GM20431 (cell line): ENCODE measurements at regions not wholly inside any gene's neighbourhood (a gene's known extent, or its start where the extent isn't known, plus 50 kb on each side); places are given as distances from the start of the nearest gene placed in this dataset.

Experiments used
- in situ Hi-C: fragments of 300-500 bp; cut with MseI, MboI; formaldehyde crosslinking; loops from one replicate; pipeline ENCODE4 v1.15.0; 2020; ENCODE audit warnings: low sequenced_read_pairs; ENCODE audit not compliant: unreplicated experiment

DNA sequence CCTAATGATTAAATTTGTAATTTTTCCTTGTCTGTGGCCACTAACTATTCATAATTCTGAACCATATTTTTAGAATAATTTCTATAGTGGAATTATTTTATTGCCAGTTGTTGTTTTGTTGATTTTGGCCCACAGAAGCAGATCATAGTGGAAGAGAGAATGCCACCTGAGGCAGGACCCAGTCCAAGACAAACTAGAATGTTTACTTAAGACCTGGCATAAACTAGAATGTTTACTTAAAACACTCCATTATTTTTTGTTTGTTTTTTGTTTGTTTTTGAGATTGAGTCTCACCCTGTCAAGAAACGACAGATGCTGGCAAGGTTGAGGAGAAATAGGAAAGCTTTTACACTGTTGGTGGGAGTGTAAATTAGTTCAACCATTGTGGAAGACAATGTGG is 310.2 kb downstream of the MRPL39 start:
- in situ Hi-C loops: no loop called here

DNA sequence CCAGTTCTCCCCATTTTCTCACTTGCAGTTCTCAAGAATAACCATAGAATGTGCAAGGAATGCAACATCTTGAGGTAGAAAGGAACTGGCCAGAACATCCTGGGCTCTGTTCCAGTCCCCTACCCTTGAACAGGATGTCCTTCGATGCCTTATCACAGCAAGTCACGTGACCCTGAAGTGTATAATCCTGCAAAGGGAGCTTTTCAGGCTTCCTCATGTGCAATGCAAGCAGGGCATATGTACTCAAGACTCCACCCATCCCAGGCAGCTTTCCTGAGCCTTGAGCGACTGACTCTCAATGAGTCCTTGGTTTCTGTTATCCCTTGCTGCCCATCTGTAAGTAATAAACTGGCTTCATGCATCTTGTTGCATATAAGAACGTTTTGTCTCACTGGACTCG is 311.0 kb downstream of the MRPL39 start:
- in situ Hi-C loops: no loop called here

DNA sequence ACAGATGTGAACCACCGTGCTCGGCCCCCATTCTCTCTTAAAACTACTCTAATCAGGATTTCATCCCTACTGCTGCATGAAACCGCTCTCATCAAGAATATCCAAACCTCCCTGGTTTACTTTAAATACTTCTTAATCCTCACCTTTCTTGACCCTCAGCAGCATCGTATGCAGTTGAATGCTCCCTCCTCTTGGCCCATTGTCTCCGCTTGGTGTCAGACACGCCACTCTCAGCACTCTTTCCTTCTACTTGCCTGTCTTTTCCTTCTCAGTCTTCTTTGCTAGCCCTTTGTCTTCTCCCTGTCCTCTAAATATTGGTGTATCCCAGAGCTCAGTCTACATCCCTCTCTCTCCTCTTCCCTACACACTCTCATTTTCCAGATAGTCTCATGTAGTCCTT is 314.9 kb downstream of the MRPL39 start:
- in situ Hi-C loops: no loop called here

DNA sequence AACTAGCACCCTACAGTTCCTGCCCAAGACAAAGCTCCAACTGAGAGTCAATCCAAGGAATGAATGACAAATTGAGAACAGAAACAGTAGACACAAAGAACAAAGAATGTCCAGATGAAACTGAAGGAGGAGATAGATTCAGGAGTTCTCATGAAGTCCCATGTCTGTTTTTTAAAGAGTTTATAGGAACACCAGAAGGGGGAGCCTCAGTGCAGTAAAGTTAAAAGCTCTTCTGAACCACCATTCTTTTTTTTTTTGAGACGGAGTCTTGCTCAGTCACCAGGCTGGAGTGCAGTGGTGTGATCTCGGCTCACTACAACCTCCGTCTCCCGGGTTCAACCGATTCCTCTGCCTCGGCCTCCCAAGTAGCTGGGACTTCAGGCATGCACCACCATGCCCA is 323.6 kb downstream of the MRPL39 start:
- in situ Hi-C loops: no loop called here

DNA sequence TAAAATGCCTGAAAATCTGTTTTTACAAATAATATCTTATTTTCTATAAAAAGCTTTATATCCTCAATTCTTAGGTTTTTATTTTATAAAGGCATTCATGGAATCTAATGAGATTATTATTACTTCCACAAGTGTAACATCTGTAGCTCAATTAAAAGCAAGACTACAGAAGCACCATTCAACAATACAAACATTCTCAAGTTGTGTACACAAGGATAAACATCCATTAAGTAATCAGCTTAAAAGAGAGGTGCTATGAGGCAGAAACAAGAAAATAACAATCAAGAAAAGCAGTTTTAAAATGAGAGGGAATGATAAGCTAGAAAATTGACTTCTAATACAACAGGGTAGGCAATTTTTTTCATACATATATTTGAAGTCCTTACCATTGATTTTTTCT is 326.1 kb downstream of the MRPL39 start:
- in situ Hi-C loops: no loop called here

DNA sequence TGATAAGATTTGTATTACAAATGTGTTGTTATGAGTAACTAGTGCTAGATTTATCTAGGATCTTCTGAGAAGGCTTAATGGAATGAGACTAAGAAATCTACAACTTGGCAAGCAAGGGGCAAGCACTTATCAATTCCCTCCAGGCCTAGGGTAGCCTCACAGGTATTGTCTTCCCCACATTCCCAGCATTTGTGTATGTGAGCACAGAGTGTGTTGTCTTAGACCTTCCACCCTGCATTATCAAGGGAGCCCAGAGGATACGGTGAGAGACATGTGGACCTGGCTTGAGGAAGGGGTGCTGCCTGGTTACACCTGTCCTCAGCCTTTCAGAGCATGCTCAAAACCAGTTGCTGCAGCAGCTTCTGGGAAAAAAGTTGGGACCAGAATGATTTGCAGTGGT is 327.2 kb downstream of the MRPL39 start:
- in situ Hi-C loops: no loop called here

DNA sequence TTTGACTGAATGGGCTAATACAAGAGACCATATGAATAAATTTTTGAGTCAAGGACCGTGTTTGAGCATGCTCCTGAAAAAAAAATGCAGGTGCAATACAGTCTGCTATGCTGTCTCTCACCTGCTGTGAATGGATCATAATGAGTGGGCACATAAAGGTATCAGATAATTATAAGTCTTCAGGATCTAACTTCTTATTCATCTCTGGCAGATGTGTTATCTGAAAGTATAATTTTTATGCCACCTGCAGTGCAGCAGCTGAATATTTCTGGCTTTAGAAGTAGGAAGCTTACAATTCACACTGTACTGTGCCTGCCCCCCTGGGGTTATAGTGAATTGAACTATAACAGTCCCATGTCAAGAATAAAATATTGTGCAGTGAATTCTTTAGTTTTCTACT is 333.3 kb downstream of the MRPL39 start:
- in situ Hi-C loops: no loop called here

DNA sequence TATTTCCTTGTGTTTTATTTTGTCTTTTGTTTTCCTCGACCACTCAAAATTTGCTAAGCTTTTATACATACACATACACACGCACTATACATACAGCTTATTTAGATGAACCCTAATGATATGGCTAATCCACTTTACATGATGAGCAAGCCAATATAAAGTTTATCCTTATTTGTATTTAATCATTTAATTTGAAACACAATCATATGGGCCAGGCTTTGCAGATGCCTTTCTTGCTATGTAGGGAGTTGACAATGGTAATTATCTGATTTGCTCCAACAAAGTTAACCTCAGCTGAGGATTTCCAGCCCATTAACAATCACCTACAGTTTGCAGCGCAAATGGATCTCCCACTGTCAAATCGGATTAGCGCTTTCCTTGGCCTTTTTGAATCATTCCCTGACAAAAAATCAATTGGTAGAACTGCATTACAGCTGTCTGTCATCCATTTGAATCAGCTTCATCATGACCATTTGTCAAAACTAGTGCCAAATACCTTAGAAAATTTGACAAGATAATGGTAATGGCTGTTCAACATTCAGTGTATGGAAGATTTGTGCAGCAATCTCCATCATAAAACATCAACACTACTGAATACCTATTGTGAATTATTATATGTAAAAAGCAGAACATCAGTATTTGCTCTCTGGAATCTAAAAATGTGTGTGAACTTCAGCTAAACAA is 352.6 kb downstream of the MRPL39 start:
- in situ Hi-C loops: no loop called here

DNA sequence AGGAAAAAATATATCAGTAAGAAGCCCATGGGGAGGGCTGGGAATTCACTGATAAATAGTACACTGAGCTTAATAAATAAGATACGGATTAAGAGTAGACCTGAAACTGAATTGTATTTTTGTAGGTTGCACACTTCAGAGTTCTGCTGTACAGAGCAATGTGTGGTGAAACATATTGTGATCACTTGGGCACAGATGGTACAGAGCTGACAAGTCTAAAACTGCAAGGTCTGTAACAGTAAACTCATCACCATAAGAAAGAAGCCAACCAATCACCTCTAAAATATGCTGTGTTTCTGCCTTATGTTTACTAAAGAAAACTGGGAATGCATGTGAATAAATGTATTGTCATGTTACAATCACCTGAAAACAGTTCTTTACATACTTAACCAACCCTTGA is 360.7 kb downstream of the MRPL39 start:
- in situ Hi-C loops: no loop called here

DNA sequence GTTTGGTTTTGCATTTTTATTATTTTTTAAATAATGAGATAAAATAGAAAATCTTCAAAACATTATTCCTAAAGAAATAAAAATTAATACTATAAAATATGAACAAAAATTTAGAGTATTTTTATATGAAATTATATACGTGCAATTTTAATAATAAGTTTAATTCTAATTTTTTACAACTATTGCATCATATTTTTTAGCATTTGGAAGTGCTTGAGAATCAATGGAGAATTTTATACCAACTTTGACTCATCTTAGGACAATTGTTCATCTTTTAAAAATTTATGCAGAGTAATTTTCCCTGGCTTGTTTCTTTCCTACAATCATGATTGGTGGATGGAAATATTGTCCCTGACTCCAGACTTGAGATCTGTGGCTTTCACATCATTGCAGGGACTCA is 362.5 kb downstream of the MRPL39 start:
- in situ Hi-C loops: no loop called here

DNA sequence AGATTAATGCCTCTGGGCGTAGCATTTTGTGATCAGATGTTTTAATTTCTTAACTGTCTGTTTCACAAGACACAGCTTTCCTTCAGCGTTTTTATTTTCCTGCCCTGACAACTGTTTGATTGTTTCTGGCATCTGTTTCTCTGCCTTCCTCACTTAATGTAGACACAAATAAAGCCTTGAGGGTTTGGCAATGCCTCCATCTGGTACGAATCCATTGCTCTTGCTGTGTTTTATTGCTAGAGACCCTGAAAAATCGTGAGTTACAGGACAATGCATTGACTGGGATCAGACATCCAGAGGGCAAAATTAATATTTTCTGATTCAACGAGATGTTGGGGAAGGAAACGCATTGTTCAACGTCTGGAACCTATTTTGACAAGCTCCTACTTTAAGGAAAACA is 363.5 kb downstream of the MRPL39 start:
- in situ Hi-C loops: no loop called here

DNA sequence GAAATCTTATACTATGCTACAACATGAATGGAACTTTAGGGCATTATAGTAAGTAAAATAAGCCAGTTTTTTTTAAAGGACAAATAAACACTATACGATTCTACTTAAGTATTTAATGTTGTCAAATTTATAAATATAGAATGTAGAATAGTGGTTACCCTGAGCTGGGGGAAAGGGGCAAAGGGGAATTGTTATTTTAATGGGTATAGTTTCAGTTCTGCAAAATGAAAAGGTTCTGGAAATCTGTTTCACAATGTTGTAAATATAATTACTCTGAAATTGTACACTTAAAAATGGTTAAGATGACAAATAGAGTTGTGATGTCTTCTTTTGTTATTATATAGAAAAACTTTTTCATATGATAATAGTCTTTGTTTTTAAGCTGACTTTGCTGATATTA is 366.3 kb downstream of the MRPL39 start:
- in situ Hi-C loops: no loop called here

DNA sequence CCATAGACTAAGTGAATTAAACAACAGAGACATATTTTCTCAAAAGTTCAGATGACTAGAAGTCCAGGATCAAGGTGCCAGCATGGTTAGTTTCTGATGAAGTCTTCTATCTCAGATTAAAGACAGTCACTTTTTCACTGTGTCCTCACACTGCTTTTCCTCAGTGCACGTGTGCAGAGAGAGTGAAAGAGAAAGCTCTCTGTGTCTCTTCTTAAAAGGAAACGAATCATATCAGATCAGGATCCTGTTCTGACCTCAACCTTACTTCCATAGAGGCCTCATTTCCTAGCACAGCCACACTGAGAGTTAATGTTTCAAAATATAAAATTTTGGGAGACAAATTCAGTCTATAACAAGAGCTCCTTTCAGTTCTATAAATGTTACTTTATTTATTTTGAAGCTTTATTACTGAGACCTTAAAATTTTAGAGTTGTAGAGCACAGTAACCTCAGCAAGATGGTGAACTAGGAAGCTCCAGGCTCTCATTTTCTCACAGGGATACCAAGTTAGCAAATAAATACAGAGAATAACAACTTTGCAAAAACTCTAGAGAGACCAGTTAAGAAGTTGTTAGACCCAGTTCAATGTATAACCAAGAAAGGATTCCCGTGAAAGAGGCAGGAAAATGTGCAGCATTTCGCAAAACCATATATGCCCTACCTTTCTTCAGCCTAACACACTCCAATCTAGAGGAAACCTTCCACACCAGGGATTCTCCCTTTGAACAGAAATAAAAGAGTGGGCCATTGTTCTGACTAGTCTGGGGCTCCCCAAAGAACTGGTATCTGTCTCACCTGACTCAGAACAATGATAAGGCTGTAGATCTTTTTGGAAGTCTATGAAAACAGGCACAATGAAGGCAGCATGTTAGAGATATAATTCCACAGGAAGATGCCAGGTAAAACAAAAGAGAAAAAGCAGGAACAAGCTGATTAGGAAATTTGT is 372.2 kb downstream of the MRPL39 start:
- in situ Hi-C loops: no loop called here

DNA sequence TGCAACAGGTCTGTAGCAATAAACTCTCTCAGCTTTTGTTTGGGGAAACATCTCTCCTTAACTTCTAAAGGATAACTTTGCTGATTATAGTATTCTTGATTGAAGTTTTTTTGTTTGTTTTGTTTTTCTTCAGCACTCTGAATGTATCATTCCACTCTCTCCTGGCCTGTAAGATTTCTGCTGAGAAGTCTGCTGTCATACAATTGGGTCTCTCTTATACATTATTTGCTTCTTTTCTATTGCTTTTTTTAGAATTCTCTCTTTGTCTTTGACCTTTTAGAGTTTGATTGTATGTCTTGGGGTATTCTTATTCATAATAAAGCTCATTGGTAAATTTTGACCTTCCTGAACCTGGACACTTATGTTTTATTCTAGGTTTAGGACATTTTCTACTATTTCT is 386.3 kb downstream of the MRPL39 start:
- in situ Hi-C loops: no loop called here

DNA sequence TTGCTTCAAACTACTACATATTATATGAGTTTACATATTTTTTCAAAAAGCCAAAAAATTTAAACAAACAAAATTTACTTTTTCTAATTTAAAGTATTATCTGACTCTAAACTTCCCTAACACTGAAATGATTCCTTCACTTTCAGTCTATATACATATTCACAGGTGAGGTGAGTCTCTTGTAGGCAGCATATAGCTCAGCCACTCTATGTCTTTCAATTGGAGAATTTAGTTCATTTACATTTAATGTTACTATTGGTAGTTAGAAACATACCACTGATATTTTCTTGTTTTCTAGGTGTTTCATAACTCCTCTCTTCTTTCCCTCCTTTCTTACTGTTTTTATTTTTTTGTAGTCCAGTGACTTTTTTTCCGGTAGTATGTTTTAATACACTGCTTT is 387.1 kb downstream of the MRPL39 start:
- in situ Hi-C loops: no loop called here

DNA sequence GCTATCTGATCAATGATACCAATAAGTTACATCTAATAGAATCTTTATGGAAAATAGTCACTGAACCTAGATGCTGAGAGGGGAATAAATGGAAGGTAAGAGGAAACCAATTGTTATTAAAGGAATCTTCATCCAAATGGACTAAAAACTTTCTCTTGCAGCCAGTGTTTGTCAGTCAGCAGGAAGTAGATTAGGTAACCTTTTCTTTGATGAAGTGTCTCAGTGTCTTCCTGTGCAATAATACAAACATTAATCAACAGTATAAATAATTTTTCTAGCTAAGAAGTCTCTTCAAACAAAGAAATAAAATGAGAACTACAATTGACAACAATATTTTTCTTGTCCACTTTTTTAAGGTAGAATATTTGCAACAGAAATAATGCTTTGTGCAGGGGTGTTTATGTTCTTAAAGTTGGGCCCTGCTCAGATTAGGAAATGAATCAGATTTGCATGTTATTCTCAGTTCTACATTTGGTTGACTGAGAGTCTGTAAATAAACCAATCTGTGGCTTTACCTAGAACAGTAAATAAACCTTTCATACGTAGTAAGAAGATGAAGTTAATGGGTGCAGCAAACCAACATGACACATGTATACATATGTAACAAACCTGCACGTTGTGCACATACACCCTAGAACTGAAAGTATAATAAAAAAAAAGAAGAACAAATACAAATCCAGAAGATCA is 391.4 kb downstream of the MRPL39 start:
- in situ Hi-C loops: no loop called here

DNA sequence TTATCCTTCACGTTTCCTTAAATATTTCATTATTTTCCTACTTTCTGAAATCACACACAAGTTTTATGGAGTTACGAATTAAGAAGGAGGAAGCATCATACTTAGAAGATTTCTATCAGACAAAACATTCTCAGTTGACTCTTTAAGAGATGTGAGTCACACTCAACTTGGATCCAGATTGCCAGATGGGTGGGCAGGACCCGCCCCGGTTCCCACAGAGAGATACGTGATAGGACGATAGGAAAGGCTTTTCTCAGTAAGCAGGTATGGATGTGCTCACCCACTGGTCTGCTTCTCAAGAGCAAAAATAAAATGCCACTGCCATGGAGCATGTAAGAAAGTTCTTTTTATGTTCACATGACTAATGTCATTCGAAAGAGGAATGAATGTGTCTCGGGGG is 392.6 kb downstream of the MRPL39 start:
- in situ Hi-C loops: no loop called here

DNA sequence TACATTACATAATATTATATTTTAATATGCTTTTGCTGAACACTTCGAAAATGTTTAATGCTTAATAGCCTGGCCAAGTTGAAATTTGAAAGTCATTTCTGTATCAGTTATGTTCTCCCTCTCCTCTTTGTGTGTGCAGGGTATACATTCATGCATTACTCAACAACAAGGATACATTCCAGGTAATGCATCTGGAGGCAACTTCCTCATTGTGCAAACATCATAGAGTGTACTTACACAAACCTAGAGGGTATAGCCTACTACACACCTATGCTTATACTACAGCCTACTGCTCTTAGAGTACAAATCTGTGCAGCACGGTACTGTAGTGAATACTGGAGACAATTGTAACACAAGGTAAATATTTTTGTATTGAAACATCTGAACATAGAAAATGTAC is 407.3 kb downstream of the MRPL39 start:
- in situ Hi-C loops: no loop called here

DNA sequence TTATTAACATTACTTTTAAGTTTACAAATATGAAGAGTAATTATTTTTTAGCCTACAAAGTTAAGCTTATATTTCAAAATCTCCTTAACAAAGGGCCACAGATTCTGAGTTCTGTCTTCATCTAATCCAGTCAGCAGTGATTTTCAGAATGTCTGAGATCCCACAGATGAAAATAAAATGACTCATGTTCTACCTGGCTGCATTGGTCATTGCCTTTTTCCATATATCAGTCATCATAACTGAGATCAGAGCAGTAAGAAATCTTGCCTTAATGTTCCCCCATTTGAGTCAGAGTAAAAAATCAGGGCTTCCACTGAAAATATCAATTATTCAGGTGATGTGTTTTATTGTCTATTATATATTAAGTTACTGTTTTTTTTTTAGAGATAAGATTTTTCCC is 416.1 kb downstream of the MRPL39 start:
- in situ Hi-C loops: no loop called here

DNA sequence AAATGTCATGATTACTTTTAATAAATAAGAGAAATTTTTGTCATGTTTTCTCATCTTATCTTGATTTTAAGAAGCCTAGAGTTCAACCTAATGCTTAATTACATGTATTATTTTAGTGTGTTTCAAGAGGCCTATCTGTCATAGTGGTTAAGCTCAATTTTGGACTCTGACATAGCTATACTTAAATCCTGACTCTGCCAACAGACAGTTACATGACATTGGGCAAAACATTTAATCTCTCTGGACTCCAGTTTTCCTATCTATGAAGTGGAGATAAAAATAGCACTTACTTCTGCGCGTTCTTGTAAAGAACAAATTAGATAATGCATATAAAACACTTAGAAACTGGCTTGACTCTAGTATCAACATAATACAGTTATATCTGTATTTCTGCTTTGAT is 417.8 kb downstream of the MRPL39 start:
- in situ Hi-C loops: no loop called here

DNA sequence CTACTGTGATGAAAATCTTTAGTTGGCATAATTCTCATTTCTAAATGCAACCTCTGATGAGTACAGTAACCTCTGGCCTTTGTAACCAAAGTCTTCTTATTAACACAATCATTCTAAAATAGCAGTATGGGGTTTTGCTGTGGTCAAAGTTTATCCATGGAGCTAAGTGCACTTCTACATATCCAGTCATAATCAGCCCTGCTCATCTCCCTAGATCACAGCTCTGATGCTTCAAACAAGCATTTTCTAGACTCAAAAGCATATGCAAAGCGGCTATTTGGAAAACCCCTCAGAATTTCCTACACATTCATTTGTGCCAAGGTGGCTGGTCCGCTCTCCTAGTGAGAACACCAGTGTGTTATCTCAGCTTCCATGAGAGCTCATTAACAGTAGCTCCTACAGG is 418.6 kb downstream of the MRPL39 start:
- in situ Hi-C loops: no loop called here
